ENCODE measurements at regions not wholly inside any gene's neighbourhood (a gene's known extent, or its start where the extent isn't known, plus 50 kb on each side); places are given as distances from the start of the nearest gene placed in this dataset.
"Not testable (repeated sequence)": the region's sequence is repeated elsewhere in the genome, so short reads cannot be mapped to it uniquely, and the experiment has no call there.

- no peak overlapping the region for H3K4me3 Mint-ChIP-seq
- DNase-seq (ENCODE audit: low read depth, low spot score) = no peak
- no peak for TF ChIP-seq CTCF (conservative IDR thresholded peaks at IDR 0.05)
- H3K36me3 Mint-ChIP-seq (ENCODE audit: low read depth) = no peaks in the 10 kb centered on the region
- no peaks in the 10 kb centered on the region for H3K9me3 Mint-ChIP-seq
- no peaks in the 10 kb centered on the region for H3K4me1 Mint-ChIP-seq
- H3K27ac Mint-ChIP-seq (ENCODE audit: unreplicated experiment) = no peak overlapping the region
- no peaks in the 10 kb centered on the region for H3K27me3 Mint-ChIP-seq (ENCODE audit: low read depth)
Observed at GRCh38 chr12:131202592-131203378, 249.1 kb downstream of the ADGRD1 start.

GRCh38 chr12:131203666-131204415 is 250.1 kb downstream of the ADGRD1 start:
- H3K4me3 Mint-ChIP-seq = no peak overlapping the region
- no peaks in the 10 kb centered on the region for H3K36me3 Mint-ChIP-seq (ENCODE audit: low read depth)
- H3K4me1 Mint-ChIP-seq = no peaks in the 10 kb centered on the region
- H3K27me3 Mint-ChIP-seq (ENCODE audit: low read depth) = no peaks in the 10 kb centered on the region
- TF ChIP-seq CTCF (conservative IDR thresholded peaks at IDR 0.05) = no peak
- no peaks in the 10 kb centered on the region for H3K9me3 Mint-ChIP-seq
- DNase-seq (ENCODE audit: low read depth, low spot score) = no peak
- H3K27ac Mint-ChIP-seq (ENCODE audit: unreplicated experiment) = peak overlapping the region; percentile 19

GRCh38 chr12:131204416-131205274 is 250.9 kb downstream of the ADGRD1 start:
- TF ChIP-seq CTCF (conservative IDR thresholded peaks at IDR 0.05) = no peak
- H3K4me3 Mint-ChIP-seq = no peak overlapping the region
- DNase-seq (ENCODE audit: low read depth, low spot score) = no peak

GRCh38 chr12:131205275-131205933 is 251.7 kb downstream of the ADGRD1 start:
- not testable (repeated sequence) for H3K36me3 Mint-ChIP-seq (ENCODE audit: low read depth); H3K9me3 Mint-ChIP-seq; H3K4me1 Mint-ChIP-seq; DNase-seq (ENCODE audit: low read depth, low spot score); H3K27me3 Mint-ChIP-seq (ENCODE audit: low read depth); H3K27ac Mint-ChIP-seq (ENCODE audit: unreplicated experiment); H3K4me3 Mint-ChIP-seq

More at GRCh38 chr12:131204416-131205274, 250.9 kb downstream of the ADGRD1 start:
- Mint-ChIP-seq H3K27me3 (ENCODE audit: low read depth) (no peaks in the 10 kb centered on the region), H3K9me3 (no peaks in the 10 kb centered on the region), H3K36me3 (ENCODE audit: low read depth) (no peaks in the 10 kb centered on the region), H3K4me1 (no peaks in the 10 kb centered on the region), H3K27ac (ENCODE audit: unreplicated experiment) (no peak overlapping the region)

- not testable (repeated sequence) for H3K27me3 Mint-ChIP-seq (ENCODE audit: low read depth); H3K27ac Mint-ChIP-seq (ENCODE audit: unreplicated experiment); H3K4me3 Mint-ChIP-seq; H3K4me1 Mint-ChIP-seq; DNase-seq (ENCODE audit: low read depth, low spot score); H3K36me3 Mint-ChIP-seq (ENCODE audit: low read depth); H3K9me3 Mint-ChIP-seq
Observed at GRCh38 chr12:131206630-131207299, 253.1 kb downstream of the ADGRD1 start.

- H3K36me3 Mint-ChIP-seq (ENCODE audit: low read depth); DNase-seq (ENCODE audit: low read depth, low spot score): not testable (repeated sequence)
Observed at GRCh38 chr12:131207300-131207660, 253.6 kb downstream of the ADGRD1 start.

GRCh38 chr12:131207841-131208240 is 254.1 kb downstream of the ADGRD1 start:
- H3K36me3 Mint-ChIP-seq (ENCODE audit: low read depth); H3K4me1 Mint-ChIP-seq; DNase-seq (ENCODE audit: low read depth, low spot score); H3K9me3 Mint-ChIP-seq; H3K27me3 Mint-ChIP-seq (ENCODE audit: low read depth); H3K27ac Mint-ChIP-seq (ENCODE audit: unreplicated experiment); H3K4me3 Mint-ChIP-seq: not testable (repeated sequence)

More at GRCh38 chr12:131207300-131207660, 253.6 kb downstream of the ADGRD1 start:
- H3K27ac Mint-ChIP-seq (ENCODE audit: unreplicated experiment); H3K27me3 Mint-ChIP-seq (ENCODE audit: low read depth); H3K4me1 Mint-ChIP-seq; H3K9me3 Mint-ChIP-seq; H3K4me3 Mint-ChIP-seq: not testable (repeated sequence)

Measured in neural crest cell (in vitro differentiated cells).